DOHH2 (cell line): ENCODE measurements at regions not wholly inside any gene's neighbourhood (a gene's known extent, or its start where the extent isn't known, plus 50 kb on each side); places are given as distances from the start of the nearest gene placed in this dataset.

Experiments
- H3F3A ChIP-seq: fragments of 200-600 bp; sonication (generic), shearing (Covaris generic); 2 replicates; pipeline ENCODE4 v1.6.0; 2016; ENCODE audit warnings: antibody characterized with exemption, mild to moderate bottlenecking; ENCODE audit not compliant: control insufficient read depth, insufficient read depth
- H3K27ac ChIP-seq: fragments of 200-600 bp; sonication (generic); 2 replicates; pipeline ENCODE4 v1.5.1; 2014; ENCODE audit warnings: low read depth, mild to moderate bottlenecking, low read length, moderate library complexity
- H3K27me3 ChIP-seq: fragments of 200-600 bp; sonication (generic); 2 replicates; pipeline ENCODE4 v1.6.1; 2014; ENCODE audit warnings: mild to moderate bottlenecking, low read length, mixed read lengths; ENCODE audit not compliant: control insufficient read depth
- H3K36me3 ChIP-seq: fragments of 200-600 bp; sonication (generic); 2 replicates; pipeline ENCODE4 v1.6.1; 2014; ENCODE audit warnings: mild to moderate bottlenecking, low read length, moderate library complexity, mixed read lengths; ENCODE audit not compliant: control insufficient read depth
- H3K4me1 ChIP-seq: fragments of 200-600 bp; sonication (generic); 2 replicates; pipeline ENCODE4 v1.6.1; 2014; ENCODE audit warnings: mild to moderate bottlenecking, low read length, mixed read lengths; ENCODE audit not compliant: control insufficient read depth
- H3K4me2 ChIP-seq: fragments of 200-600 bp; sonication (generic); 2 replicates; pipeline ENCODE4 v1.6.0; 2014; ENCODE audit warnings: mild to moderate bottlenecking, low read length, moderate library complexity
- H3K4me3 ChIP-seq: fragments of 200-600 bp; sonication (generic); 2 replicates; pipeline ENCODE4 v1.5.1; 2014; ENCODE audit warnings: mild to moderate bottlenecking, low read length, mixed read lengths
- H3K79me2 ChIP-seq: fragments of 200-600 bp; sonication (generic); 2 replicates; pipeline ENCODE4 v1.6.1; 2014; ENCODE audit warnings: mild to moderate bottlenecking, low read length, mixed read lengths; ENCODE audit not compliant: control insufficient read depth
- H3K9me2 ChIP-seq: fragments of 200-600 bp; sonication (generic); replicated peaks from 2 replicates; pipeline ENCODE4 v1.6.1; 2014; ENCODE audit warnings: mild to moderate bottlenecking, low read length, mixed read lengths; ENCODE audit not compliant: control insufficient read depth
- H3K9me3 ChIP-seq: fragments of 200-600 bp; sonication (generic); 2 replicates; pipeline ENCODE4 v1.6.1; 2014; ENCODE audit warnings: antibody characterized with exemption, low read length, mixed read lengths; ENCODE audit not compliant: control insufficient read depth, insufficient read depth
- H4K20me1 ChIP-seq: fragments of 200-600 bp; sonication (generic); 2 replicates; pipeline ENCODE4 v1.6.0; 2014; ENCODE audit warnings: low read depth, mild to moderate bottlenecking, antibody characterized with exemption, low read length, moderate library complexity; ENCODE audit not compliant: control insufficient read depth, insufficient read depth
- EZH2phosphoT487 ChIP-seq: fragments of 200-600 bp; sonication (generic); IDR thresholded peaks from 2 replicates; pipeline ENCODE4 v1.6.1; 2017; ENCODE audit warnings: borderline replicate concordance, mild to moderate bottlenecking, antibody characterized with exemption, low read length, moderate library complexity, mixed read lengths
- TF ChIP-seq, protein P1 (sequence below): fragments of 200-600 bp; sonication (generic); IDR thresholded peaks from one replicate; pipeline ENCODE4 v1.5.1; 2014; ENCODE audit warnings: antibody characterized with exemption, mild to moderate bottlenecking, low read depth, low read length; ENCODE audit not compliant: poor library complexity, severe bottlenecking

DNA sequence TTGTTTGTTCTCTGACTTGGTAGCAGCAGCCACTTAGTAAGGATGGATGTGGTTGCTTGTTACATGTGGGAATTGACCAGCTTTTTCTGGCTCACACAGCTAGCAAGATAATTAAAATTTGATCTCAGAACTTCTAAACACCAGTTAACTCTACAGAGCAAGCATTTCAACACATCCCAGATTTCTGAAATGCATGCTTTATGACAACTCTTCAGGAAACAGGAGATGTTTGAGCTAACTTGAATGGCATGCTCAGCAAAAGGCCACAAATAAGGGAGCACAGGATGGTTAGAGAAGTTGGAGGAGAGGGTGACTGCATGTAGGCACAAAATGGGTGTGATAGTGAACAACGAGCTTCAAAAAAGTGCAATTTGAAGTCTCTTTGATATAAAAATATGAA lies 167.1 kb upstream of the SPRY2 start:
- H3K9me2 ChIP-seq = no peaks in the 10 kb centered on the region
- TF ChIP-seq EZH2phosphoT487 = no peak
- TF ChIP-seq, protein P1, sequence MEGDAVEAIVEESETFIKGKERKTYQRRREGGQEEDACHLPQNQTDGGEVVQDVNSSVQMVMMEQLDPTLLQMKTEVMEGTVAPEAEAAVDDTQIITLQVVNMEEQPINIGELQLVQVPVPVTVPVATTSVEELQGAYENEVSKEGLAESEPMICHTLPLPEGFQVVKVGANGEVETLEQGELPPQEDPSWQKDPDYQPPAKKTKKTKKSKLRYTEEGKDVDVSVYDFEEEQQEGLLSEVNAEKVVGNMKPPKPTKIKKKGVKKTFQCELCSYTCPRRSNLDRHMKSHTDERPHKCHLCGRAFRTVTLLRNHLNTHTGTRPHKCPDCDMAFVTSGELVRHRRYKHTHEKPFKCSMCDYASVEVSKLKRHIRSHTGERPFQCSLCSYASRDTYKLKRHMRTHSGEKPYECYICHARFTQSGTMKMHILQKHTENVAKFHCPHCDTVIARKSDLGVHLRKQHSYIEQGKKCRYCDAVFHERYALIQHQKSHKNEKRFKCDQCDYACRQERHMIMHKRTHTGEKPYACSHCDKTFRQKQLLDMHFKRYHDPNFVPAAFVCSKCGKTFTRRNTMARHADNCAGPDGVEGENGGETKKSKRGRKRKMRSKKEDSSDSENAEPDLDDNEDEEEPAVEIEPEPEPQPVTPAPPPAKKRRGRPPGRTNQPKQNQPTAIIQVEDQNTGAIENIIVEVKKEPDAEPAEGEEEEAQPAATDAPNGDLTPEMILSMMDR = no peak
- no peaks in the 10 kb centered on the region for H3F3A ChIP-seq
- H3K9me3 ChIP-seq = no peaks in the 10 kb centered on the region
- no peaks in the 10 kb centered on the region for H3K36me3 ChIP-seq
- no peak overlapping the region for H3K4me3 ChIP-seq
- H3K4me1 ChIP-seq = no peaks in the 10 kb centered on the region
- no peaks in the 10 kb centered on the region for H3K27me3 ChIP-seq
- H3K27ac ChIP-seq = no peak overlapping the region
- no peaks in the 10 kb centered on the region for H3K79me2 ChIP-seq
- H4K20me1 ChIP-seq = no peaks in the 10 kb centered on the region
- no peak overlapping the region for H3K4me2 ChIP-seq

DNA sequence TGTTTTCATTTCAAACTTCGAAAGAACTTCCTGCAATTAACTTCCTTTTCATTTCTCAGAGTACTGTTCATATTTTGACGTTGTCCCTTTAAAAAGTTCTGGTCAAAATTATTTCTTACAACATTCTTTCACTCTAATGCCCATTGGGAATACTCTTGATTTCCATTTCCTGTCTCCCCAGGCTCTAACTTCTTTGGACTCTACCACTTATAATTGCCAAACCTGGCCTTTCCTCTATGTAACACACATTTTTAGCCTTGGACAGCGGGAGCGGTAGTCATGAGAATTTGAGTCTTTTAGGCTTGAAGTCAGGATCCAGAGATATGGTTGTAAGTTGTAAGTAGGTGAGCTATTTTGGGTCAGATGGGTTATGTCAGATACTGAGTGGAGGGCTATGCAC lies 163.5 kb upstream of the SPRY2 start:
- Histone ChIP-seq H3K4me2 (no peak overlapping the region), H3K4me1 (no peaks in the 10 kb centered on the region), H3K27me3 (no peaks in the 10 kb centered on the region), H3K36me3 (no peaks in the 10 kb centered on the region), H3K9me3 (no peaks in the 10 kb centered on the region), H3K79me2 (no peaks in the 10 kb centered on the region), H4K20me1 (no peaks in the 10 kb centered on the region), H3K4me3 (no peak overlapping the region), H3K27ac (no peak overlapping the region), H3K9me2 (no peaks in the 10 kb centered on the region), H3F3A (no peaks in the 10 kb centered on the region)
- no peak for TF ChIP-seq EZH2phosphoT487
- TF ChIP-seq, protein P1 = no peak

- H3F3A ChIP-seq = no peaks in the 10 kb centered on the region
- H3K4me3 ChIP-seq = no peak overlapping the region
- TF ChIP-seq, protein P1 = no peak
- TF ChIP-seq EZH2phosphoT487 = no peak
- no peak overlapping the region for H3K27ac ChIP-seq
- no peaks in the 10 kb centered on the region for H3K9me2 ChIP-seq
- no peaks in the 10 kb centered on the region for H3K79me2 ChIP-seq
- no peak overlapping the region for H3K4me2 ChIP-seq
- H4K20me1 ChIP-seq = no peaks in the 10 kb centered on the region
- H3K36me3 ChIP-seq = no peaks in the 10 kb centered on the region
- H3K27me3 ChIP-seq = no peaks in the 10 kb centered on the region
- H3K4me1 ChIP-seq = no peaks in the 10 kb centered on the region
- no peaks in the 10 kb centered on the region for H3K9me3 ChIP-seq
These were observed 161.4 kb upstream of the SPRY2 start for GRCh38 chr13:80502359-80502758.

- Histone ChIP-seq H3K4me1 (no peaks in the 10 kb centered on the region), H3K27me3 (no peaks in the 10 kb centered on the region), H3K9me2 (no peaks in the 10 kb centered on the region), H3K79me2 (no peaks in the 10 kb centered on the region), H3K36me3 (no peaks in the 10 kb centered on the region), H3K27ac (no peak overlapping the region), H4K20me1 (no peaks in the 10 kb centered on the region), H3K9me3 (no peaks in the 10 kb centered on the region), H3K4me2 (no peak overlapping the region), H3F3A (no peaks in the 10 kb centered on the region), H3K4me3 (no peak overlapping the region)
- TF ChIP-seq, protein P1 = no peak
- no peak for TF ChIP-seq EZH2phosphoT487
These were observed 160.6 kb upstream of the SPRY2 start for GRCh38 chr13:80501556-80501955.
